ENCODE measurements at regions not wholly inside any gene's neighbourhood (a gene's known extent, or its start where the extent isn't known, plus 50 kb on each side); places are given as distances from the start of the nearest gene placed in this dataset.

DNA sequence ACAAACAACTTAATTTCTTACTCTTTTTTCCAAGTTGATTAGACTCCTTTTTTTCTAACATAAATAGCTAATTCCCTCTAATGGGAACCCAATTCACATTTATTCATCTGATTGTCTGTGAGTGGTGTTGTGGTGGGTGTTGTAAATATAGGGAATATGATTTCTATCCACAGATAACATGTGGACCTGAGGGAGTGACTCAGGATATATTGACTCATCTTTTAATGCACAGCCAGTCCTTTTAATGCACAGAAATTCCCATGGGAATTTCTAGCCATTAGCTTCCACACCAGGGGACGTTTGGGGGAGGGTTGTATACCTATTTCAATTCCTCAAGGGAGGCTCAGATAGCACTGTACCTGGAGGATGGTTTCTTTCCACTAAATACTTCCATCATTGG lies 1339.6 kb upstream of the LRRTM1 start:
- TF ChIP-seq, protein P1, sequence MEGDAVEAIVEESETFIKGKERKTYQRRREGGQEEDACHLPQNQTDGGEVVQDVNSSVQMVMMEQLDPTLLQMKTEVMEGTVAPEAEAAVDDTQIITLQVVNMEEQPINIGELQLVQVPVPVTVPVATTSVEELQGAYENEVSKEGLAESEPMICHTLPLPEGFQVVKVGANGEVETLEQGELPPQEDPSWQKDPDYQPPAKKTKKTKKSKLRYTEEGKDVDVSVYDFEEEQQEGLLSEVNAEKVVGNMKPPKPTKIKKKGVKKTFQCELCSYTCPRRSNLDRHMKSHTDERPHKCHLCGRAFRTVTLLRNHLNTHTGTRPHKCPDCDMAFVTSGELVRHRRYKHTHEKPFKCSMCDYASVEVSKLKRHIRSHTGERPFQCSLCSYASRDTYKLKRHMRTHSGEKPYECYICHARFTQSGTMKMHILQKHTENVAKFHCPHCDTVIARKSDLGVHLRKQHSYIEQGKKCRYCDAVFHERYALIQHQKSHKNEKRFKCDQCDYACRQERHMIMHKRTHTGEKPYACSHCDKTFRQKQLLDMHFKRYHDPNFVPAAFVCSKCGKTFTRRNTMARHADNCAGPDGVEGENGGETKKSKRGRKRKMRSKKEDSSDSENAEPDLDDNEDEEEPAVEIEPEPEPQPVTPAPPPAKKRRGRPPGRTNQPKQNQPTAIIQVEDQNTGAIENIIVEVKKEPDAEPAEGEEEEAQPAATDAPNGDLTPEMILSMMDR (IDR thresholded peaks at IDR 0.05; ENCODE audit: control insufficient read depth, insufficient read depth, low read depth, low read length, missing control alignments): no peak
- no peak for DNase-seq (ENCODE audit: low read depth)
- no peak overlapping the region for H3K4me3 ChIP-seq (ENCODE audit: control insufficient read depth, low read depth, low read length)

DNA sequence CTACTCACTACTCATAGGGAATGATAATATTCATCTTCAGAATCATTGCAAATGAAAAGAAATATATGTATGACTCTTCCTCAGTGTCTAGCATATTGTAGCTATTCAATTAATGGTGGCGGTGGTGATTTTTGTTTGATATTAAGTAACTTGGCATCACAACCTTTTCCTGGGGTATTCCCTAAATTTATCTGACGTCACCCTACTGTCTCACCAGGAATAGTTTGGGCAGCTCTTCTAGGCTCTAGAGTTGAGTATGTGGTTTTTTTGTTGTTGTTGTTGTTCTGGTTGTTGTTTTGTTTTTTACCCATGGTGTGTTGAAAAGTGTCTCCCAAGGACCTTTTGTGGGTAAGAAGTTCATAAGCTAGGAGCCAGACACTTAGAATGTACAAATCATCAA lies 1320.3 kb upstream of the LRRTM1 start:
- TF ChIP-seq, protein P1 (IDR thresholded peaks at IDR 0.05; ENCODE audit: control insufficient read depth, insufficient read depth, low read depth, low read length, missing control alignments): no peak
- DNase-seq (ENCODE audit: low read depth): no peak
- H3K4me3 ChIP-seq (ENCODE audit: control insufficient read depth, low read depth, low read length): no peak overlapping the region

DNA sequence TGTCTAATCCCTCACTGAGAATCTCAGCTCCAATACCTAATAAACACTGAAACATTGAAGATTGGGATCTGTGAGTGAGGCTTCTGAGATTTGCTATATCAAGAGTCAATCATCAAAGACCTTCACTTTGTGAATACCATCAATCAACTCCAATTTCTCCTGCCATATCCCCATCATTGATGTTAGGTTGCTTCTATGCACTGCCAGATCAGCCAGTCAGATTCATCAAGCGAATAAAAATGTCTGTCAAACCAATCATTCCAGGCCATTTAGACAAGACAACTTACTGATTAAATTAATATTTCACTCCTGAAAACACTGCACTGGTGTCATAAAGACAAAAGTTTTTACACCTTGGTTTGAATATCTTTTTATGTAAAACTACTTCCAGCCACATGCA lies 1295.5 kb upstream of the LRRTM1 start:
- no peak for DNase-seq (ENCODE audit: low read depth)
- TF ChIP-seq, protein P1 (IDR thresholded peaks at IDR 0.05; ENCODE audit: control insufficient read depth, insufficient read depth, low read depth, low read length, missing control alignments): no peak
- no peak overlapping the region for H3K4me3 ChIP-seq (ENCODE audit: control insufficient read depth, low read depth, low read length)

DNA sequence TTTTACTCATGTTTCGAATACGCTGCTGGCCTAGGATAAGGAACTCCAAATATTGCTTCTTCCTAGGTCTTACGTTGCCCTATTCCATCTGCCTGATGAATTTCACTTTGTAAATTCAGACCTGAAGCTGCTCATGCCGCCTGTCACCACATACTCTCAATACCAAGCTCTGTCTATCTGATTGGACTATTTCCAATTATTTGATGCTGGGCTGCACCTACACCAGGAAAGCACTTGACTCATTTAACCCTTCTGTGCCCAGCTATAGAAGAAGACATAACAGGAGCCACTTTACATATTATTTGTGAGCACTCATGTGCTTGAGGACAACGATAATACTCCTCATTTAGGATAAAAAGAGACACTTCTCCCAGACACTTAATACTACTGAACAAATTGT lies 1293.9 kb upstream of the LRRTM1 start:
- no peak for DNase-seq (ENCODE audit: low read depth)
- TF ChIP-seq, protein P1 (IDR thresholded peaks at IDR 0.05; ENCODE audit: control insufficient read depth, insufficient read depth, low read depth, low read length, missing control alignments): no peak

DNA sequence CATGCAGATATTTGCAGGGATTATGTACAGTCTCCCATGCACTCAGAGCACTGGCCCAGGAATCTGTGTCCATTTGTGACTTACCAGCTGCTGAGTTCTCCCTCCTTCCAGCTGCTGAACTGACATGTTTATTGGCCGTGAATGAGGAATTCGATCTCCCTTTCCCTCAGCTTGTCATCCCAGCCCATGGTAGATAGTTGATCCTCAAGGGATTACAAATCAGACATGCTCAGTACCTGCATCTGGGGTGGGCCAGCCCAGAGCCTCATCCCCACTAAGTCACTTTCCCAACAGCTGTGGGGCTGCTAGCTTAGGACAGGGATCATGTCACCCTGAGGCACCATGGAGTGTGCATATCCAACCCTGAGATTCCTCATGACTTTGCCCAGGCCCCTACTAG lies 1284.9 kb upstream of the LRRTM1 start:
- H3K4me3 ChIP-seq (ENCODE audit: control insufficient read depth, low read depth, low read length): no peak overlapping the region
- TF ChIP-seq, protein P1 (IDR thresholded peaks at IDR 0.05; ENCODE audit: control insufficient read depth, insufficient read depth, low read depth, low read length, missing control alignments): no peak
- no peak for DNase-seq (ENCODE audit: low read depth)

More for the DNA sequence above, 1293.9 kb upstream of the LRRTM1 start:
- no peak overlapping the region for H3K4me3 ChIP-seq (ENCODE audit: control insufficient read depth, low read depth, low read length)

DNA sequence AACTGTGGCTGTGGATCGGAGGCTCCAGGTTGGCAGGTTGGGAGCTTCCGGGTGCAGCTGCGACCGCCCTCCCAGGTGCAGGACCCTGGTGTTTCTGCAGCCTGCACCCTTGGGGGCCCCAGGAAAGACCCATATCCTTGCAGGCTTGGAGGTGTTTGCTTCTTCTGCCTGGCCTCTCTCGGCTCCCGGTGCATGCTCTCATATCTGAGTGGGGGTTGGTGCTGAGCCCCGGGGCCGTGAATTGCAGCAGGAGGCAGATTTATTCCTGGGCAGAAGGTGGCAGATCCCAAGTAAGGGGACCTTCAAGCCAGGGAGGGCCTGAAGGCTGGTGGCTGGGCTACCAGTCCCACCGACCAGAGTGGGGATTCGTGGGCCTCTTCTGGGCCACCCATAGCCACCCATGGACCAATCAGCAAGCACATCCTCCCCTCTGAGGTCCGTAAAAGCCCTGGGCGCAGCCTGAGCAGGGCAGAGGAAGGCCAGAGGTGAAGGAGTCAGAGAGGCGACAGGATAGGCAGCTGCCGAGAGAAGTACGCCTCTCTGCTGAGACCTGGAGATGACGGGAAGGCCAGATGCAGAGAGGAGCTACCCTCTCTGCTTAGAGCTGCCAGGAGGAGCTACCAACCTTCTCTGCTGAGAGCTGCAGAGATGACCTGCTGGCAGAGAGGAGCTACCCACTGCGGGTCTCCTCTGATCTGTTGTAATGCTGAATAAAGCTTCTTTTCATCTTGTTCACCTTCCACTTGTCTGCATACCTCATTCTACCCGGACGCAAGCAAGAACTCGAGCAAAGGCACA lies 1279.0 kb upstream of the LRRTM1 start:
- no peak overlapping the region for H3K4me3 ChIP-seq (ENCODE audit: control insufficient read depth, low read depth, low read length)
- TF ChIP-seq, protein P1 (IDR thresholded peaks at IDR 0.05; ENCODE audit: control insufficient read depth, insufficient read depth, low read depth, low read length, missing control alignments): no peak
- no peak for DNase-seq (ENCODE audit: low read depth)
